SU-DHL-6 (cell line): ENCODE measurements at regions not wholly inside any gene's neighbourhood (a gene's known extent, or its start where the extent isn't known, plus 50 kb on each side); places are given as distances from the start of the nearest gene placed in this dataset.

ENCODE experiments used
- H2AFZ ChIP-seq: fragments of 200-600 bp; sonication (generic); 2 replicates; pipeline ENCODE4 v1.6.1; 2014; ENCODE audit warnings: low read depth, mild to moderate bottlenecking, moderate library complexity, mixed read lengths, antibody characterized with exemption, low read length; ENCODE audit not compliant: severe bottlenecking
- H3F3A ChIP-seq: fragments of 200-600 bp; shearing (Covaris generic); 2 replicates; pipeline ENCODE4 v1.6.0; 2016; ENCODE audit warnings: antibody characterized with exemption, mild to moderate bottlenecking; ENCODE audit not compliant: insufficient read depth
- H3K27ac ChIP-seq: fragments of 200-600 bp; sonication (generic); 2 replicates; pipeline ENCODE4 v1.5.1; 2016; ENCODE audit warnings: low read depth, mild to moderate bottlenecking, low read length, moderate library complexity, mixed read lengths
- H3K27me3 ChIP-seq: fragments of 200-600 bp; sonication (generic), shearing (Covaris generic); 2 replicates; pipeline ENCODE4 v1.6.0; 2014; ENCODE audit warnings: mild to moderate bottlenecking, low read length
- H3K36me3 ChIP-seq: fragments of 200-600 bp; sonication (generic); 2 replicates; pipeline ENCODE4 v1.6.1; 2014; ENCODE audit warnings: mild to moderate bottlenecking, low read length, mixed read lengths
- H3K4me2 ChIP-seq: fragments of 300-600, 200-600 bp; shearing (Covaris generic), sonication (generic); 2 replicates; pipeline ENCODE4 v1.6.0; 2014; ENCODE audit warnings: low read length, low read depth, mild to moderate bottlenecking; ENCODE audit not compliant: poor library complexity, severe bottlenecking
- H3K4me3 ChIP-seq: fragments of 200-600 bp; sonication (generic); 2 replicates; pipeline ENCODE4 v1.5.1; 2014; ENCODE audit warnings: antibody characterized with exemption, low read length, mild to moderate bottlenecking, mixed read lengths; ENCODE audit not compliant: insufficient read depth, poor library complexity, severe bottlenecking
- H3K79me2 ChIP-seq: fragments of 200-600 bp; sonication (generic); 2 replicates; pipeline ENCODE4 v1.6.1; 2014; ENCODE audit warnings: mild to moderate bottlenecking, low read length, moderate library complexity; ENCODE audit not compliant: insufficient read depth
- H3K9ac ChIP-seq: fragments of 200-600 bp; sonication (generic); 2 replicates; pipeline ENCODE4 v1.7.0; 2014; ENCODE audit warnings: mild to moderate bottlenecking, low read length
- H3K9me2 ChIP-seq: fragments of 200-600 bp; sonication (generic); replicated peaks from 2 replicates; pipeline ENCODE4 v1.6.1; 2014; ENCODE audit warnings: low read length; ENCODE audit not compliant: insufficient read depth
- H3K9me3 ChIP-seq: fragments of 200-600 bp; sonication (generic); 2 replicates; pipeline ENCODE4 v1.6.1; 2014; ENCODE audit warnings: low read length, mixed read lengths; ENCODE audit not compliant: insufficient read depth
- H4K20me1 ChIP-seq: fragments of 200-600 bp; sonication (generic); 2 replicates; pipeline ENCODE4 v1.6.1; 2014; ENCODE audit warnings: low read depth, mild to moderate bottlenecking, antibody characterized with exemption, low read length, moderate library complexity, mixed read lengths
- EZH2phosphoT487 ChIP-seq: fragments of 200-600 bp; sonication (generic), shearing (Covaris generic); conservative IDR thresholded peaks from 2 replicates; pipeline ENCODE4 v1.6.1; 2018; ENCODE audit warnings: mild to moderate bottlenecking, antibody characterized with exemption, low read length, moderate library complexity, mixed read lengths
- TF ChIP-seq, protein P1 (sequence below): fragments of 200-600 bp; sonication (generic); IDR thresholded peaks from one replicate; pipeline ENCODE4 v1.5.1; 2017; ENCODE audit warnings: antibody characterized with exemption, mild to moderate bottlenecking, low read length, moderate library complexity; ENCODE audit not compliant: insufficient read depth, poor library complexity, severe bottlenecking

DNA sequence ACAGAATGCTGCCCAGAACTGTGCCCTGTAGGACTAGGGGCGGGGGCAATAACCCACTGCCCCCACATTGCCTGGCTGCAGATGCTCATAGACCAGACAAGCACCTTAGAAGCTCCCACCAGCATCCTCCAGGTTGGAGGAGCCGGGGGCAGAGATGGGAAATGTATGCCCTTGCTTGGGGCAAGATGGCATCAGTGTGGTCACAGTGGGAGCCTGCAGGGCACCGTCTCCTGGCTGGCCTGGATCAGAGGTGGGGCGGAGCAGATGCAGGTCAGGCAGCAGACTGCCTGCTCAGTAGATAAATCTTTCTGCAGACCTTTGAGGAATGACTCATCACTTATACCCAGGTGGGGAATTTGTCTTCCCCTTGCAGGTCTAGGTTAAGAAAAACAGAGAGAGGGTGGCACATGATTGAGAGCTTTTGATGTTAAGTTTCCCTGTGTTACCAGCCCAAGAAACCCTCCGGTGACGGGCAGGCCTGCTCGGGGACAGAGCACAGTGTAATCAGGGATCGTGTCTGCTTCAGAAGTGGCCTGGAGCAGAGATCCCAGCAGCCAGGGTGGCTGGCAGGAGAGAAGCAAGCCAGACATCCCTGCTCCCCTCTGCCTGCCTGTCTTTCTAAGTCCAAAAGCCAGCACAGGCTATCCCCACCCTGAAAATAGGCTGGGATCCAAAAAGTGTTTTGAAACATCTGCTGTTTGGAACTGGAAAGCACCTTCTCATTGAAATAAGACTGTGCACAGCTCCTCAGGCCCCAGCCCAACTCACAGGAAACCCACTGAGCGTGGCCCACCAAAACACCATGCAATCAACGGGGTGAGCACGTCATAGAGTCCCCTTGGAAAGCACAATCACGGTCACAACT lies 50.7 kb upstream of the RPL38 start:
- Histone ChIP-seq H3F3A (no peaks in the 10 kb centered on the region), H3K4me3 (no peak overlapping the region), H3K9me3 (no peaks in the 10 kb centered on the region)

GRCh38 chr17:74153456-74153810 lies 50.0 kb upstream of the RPL38 start:
- Histone ChIP-seq H3K36me3 (no peaks in the 10 kb centered on the region), H3K4me2 (no peak overlapping the region), H3K9ac (no peak overlapping the region), H3K4me3 (no peak overlapping the region), H3K9me2 (no peaks in the 10 kb centered on the region), H3K9me3 (no peaks in the 10 kb centered on the region), H3K27me3 (no peaks in the 10 kb centered on the region), H3K27ac (no peak overlapping the region), H3F3A (no peaks in the 10 kb centered on the region), H4K20me1 (no peaks in the 10 kb centered on the region), H2AFZ (no peak overlapping the region), H3K79me2 (no peaks in the 10 kb centered on the region)
- TF ChIP-seq EZH2phosphoT487: no peak

More for the DNA sequence above, 50.7 kb upstream of the RPL38 start:
- TF ChIP-seq, protein P1, sequence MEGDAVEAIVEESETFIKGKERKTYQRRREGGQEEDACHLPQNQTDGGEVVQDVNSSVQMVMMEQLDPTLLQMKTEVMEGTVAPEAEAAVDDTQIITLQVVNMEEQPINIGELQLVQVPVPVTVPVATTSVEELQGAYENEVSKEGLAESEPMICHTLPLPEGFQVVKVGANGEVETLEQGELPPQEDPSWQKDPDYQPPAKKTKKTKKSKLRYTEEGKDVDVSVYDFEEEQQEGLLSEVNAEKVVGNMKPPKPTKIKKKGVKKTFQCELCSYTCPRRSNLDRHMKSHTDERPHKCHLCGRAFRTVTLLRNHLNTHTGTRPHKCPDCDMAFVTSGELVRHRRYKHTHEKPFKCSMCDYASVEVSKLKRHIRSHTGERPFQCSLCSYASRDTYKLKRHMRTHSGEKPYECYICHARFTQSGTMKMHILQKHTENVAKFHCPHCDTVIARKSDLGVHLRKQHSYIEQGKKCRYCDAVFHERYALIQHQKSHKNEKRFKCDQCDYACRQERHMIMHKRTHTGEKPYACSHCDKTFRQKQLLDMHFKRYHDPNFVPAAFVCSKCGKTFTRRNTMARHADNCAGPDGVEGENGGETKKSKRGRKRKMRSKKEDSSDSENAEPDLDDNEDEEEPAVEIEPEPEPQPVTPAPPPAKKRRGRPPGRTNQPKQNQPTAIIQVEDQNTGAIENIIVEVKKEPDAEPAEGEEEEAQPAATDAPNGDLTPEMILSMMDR: no peak
- TF ChIP-seq EZH2phosphoT487: no peak
- H3K9me2 ChIP-seq: no peaks in the 10 kb centered on the region
- no peaks in the 10 kb centered on the region for H3K79me2 ChIP-seq
- no peaks in the 10 kb centered on the region for H3K27me3 ChIP-seq
- H4K20me1 ChIP-seq: no peaks in the 10 kb centered on the region
- no peak overlapping the region for H2AFZ ChIP-seq
- H3K9ac ChIP-seq: no peak overlapping the region
- no peak overlapping the region for H3K27ac ChIP-seq
- H3K36me3 ChIP-seq: no peaks in the 10 kb centered on the region
- H3K4me2 ChIP-seq: no peak overlapping the region
